HepG2 (cell line): ENCODE measurements at regions not wholly inside any gene's neighbourhood (a gene's known extent, or its start where the extent isn't known, plus 50 kb on each side); places are given as distances from the start of the nearest gene placed in this dataset.

Experiments used
- MTA1 ChIP-seq: sonication (generic); formaldehyde crosslinking; IDR thresholded peaks from 2 replicates; pipeline ENCODE4 v1.4.0; 2020; ENCODE audit warnings: missing genetic modification reagents, mild to moderate bottlenecking, borderline replicate concordance
- TF ChIP-seq, protein P1 (sequence below): sonication (generic); formaldehyde crosslinking; IDR thresholded peaks from 2 replicates; pipeline ENCODE4 v1.8.0; 2022; ENCODE audit warnings: mild to moderate bottlenecking, missing genetic modification reagents

DNA sequence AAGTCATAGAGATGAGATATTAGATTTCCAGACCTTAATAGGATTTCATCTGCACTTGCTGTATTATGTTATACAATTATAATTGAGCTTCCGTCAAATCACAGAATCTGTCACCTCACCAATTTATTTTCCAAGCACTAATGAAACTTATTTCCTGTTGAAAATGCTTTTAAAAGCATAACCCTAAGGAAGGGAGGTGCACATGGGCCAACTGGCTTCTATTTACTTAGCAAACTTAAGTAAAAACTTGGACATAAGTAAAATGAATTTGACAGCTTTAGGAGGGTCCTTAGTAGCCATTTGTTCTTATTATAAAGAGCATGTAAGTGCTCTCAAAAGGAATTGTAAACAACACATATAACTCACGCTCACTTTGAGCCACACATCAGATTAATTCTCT, 462.2 kb upstream of the TMPO start:
- no peak for TF ChIP-seq MTA1
- TF ChIP-seq, protein P1, sequence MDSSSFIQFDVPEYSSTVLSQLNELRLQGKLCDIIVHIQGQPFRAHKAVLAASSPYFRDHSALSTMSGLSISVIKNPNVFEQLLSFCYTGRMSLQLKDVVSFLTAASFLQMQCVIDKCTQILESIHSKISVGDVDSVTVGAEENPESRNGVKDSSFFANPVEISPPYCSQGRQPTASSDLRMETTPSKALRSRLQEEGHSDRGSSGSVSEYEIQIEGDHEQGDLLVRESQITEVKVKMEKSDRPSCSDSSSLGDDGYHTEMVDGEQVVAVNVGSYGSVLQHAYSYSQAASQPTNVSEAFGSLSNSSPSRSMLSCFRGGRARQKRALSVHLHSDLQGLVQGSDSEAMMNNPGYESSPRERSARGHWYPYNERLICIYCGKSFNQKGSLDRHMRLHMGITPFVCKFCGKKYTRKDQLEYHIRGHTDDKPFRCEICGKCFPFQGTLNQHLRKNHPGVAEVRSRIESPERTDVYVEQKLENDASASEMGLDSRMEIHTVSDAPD, result no peak
